Islet precursor cell (in vitro differentiated cells): ENCODE measurements at regions not wholly inside any gene's neighbourhood (a gene's known extent, or its start where the extent isn't known, plus 50 kb on each side); places are given as distances from the start of the nearest gene placed in this dataset.

ENCODE experiments used
- DNase-seq: peaks from one replicate; pipeline ENCODE4 v3.0.0-alpha.2; 2018

DNA sequence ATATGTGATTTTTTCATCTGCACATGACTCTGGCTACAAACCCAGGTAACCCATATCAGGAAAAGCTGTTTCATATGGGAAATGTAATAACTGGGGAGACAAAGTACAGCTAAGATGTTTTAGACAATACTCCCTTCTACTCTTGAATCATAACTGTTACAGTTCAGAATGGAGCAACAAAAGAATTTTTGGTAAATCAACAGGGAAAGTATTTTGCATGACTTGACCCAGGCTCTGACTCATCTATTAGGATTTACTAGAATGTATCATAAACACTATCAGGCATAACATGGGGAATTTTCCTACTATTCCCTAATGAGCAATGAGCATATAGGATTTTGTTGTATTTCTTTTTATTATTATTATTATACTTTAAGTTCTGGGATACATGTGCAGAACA lies 553.0 kb downstream of the SLC16A7 start:
- no peak for DNase-seq

- no peak for DNase-seq
Observed at GRCh38 chr12:60152756-60153155, 556.9 kb downstream of the SLC16A7 start.

DNA sequence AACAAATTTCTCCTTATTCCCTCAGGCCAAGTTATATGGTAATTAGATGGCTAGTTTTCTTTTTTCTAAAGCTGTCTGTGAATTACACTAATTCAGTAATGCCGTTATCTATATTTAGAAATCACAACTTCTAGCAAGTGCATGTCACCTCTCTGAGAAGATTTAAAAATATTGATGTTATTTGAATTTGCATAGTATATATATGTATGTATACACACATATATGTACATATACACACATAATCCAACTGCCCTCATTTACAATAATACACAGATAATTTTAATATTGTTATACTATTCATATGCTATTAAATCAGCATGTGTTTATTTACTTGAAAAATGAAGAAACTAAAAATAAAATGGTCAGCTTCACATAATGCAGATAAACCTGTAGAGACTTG lies 563.9 kb downstream of the SLC16A7 start:
- DNase-seq, result no peak

DNA sequence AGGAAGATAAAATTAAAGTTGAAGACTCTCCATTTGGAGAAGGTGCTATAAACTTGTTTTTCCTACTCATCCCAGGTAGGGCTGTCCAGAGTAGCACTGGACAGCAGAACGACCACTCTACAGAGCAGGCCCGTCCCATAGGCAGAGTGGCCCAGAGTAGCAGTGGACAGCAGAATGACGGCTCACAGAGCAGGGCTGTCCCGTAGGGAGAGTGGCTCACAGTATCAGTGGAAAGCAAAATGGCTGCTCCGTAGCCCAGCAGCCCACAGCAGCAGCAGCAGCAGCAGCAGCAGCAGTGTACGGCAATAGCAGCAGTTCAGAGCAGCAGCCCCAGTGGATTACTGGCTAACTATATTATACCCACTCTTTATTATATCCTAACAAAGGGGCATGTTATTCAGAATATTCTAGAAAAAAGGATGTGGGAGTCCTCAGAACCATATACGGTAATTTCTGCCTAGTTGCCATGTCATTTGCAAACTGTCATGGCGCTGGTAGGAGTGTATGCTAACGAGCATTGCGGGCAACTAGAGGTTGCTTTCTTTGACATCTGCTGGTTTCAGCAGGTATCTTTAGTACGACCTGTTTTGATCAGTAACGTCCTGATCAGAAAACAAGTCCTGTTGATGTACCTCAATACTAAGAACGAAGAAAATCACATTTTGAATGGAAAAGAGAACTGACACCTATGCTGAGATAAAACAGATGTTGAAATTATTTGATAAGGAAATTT lies 567.3 kb downstream of the SLC16A7 start:
- peak; percentile 55 for DNase-seq

DNA sequence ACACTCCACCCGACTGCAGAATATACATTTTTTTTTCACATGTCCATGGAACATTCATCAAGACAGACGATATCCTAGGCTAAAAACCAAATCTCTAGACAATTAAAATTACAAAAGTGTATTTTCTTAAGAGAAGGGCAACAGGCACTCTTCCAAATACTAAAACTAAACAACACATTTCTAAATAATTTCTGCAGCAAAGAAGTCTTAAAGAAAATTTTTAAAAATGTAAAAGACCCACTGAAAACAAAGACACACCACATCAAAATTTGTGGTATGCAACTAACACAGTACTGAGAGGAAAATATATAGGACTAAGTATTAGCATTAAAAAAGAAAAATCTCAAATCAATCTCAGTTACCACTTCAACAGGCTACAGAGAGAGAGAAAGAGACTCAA lies 570.0 kb downstream of the SLC16A7 start:
- DNase-seq, result no peak

DNA sequence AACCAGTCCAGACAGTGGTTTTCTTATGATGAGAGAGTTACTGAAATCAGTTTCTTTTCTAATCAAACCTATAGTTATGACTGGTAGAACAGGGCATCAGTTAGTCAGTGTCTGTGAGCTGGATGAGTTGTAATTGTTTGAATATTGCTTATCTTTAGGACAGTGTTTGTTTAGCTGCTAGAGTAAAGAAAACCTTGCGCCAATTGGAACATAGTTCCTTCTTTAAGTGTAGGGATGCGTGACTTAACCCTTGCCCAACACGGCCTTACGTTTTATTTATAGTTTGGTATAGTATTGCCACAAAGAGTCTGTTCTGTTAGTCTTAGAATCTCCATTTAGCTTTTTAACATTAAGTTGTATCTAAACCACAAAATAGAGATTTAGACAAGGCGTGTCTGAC lies 572.6 kb downstream of the SLC16A7 start:
- DNase-seq, result no peak

GRCh38 chr12:60169904-60170303 lies 574.1 kb downstream of the SLC16A7 start:
- no peak for DNase-seq

DNA sequence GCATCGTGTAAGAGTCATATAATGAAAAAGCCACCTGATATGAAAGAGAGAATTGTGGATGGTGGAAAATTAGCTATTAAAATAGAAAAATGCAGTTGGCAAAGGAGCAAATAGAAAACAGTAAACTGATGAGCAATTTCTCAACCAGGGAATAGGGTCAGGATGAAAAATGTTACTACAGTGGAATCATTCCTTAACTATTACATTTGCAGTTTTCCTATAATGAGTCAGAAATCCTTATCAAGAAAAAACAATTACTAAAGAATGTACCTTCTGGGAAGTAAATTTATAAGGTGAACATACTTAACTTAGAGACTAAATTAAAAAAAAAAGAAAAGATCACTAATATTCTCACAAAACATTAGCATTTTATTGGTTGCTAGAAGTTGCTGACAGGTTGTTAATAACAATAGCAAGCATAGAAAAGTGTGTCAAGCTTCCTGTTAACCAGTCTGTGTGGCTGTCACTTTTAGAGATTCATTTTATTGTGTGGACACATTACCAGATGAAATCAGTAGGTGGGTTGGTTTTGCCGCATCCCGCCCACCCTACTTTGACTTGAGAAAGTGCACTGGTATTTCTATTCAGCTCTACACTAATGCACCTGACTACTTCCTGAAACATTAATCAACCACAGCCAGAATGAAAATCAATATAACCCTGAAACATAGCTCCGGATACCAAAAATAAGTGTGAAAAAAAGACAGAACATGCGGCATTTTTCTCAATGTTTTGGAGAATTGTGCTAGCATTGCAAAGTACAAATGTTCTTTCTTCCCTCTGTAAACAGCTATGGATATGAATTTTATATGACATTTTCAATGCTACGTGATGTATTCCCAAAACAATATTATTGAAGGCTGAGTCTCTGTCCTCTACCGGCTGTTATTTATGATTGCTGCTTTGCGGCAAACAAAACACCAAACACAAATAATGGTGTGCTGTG lies 576.7 kb downstream of the SLC16A7 start:
- no peak for DNase-seq

- no peak for DNase-seq
Observed at GRCh38 chr12:60173224-60174170, 577.7 kb downstream of the SLC16A7 start.

DNA sequence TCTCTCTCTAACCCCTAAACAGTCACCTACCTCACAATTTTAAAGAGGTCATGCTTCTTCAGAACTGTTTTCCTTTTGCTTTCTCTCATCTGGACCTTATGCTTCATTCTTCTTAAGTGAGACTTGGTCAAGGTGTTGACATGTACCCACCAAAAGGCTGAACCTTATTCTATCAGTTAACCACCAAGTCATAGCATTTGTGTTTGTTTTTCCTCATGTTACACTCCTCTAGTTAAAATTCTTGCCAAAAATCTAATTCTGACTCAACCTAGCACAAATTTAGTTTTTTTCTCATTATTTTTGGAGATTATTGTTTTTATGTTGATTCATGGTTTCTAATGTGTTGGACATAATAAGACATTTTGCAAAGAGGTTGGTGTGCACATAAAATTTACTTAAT lies 578.6 kb downstream of the SLC16A7 start:
- DNase-seq, result no peak

- no peak for DNase-seq
Observed at GRCh38 chr12:60174941-60175340, 579.1 kb downstream of the SLC16A7 start.

GRCh38 chr12:60176891-60177290 lies 581.1 kb downstream of the SLC16A7 start:
- DNase-seq, result no peak

DNA sequence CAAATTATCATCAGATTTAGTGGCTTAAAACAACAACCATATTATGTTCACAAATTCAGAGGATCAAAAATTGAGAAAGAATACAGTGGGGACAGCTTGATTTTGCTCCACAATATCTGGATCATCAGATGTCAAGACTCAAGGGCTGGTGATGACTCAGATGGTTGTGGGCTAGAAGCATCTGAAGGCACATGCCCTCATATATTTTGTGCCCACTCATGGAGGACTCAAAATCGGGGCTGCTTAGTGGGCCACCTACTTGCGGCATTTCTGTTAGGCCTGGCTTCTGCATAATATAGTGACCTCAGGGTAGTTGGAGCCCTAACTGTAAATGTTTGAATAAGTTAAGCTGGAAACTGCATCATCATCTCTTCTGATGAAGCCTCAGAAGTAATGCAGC lies 584.5 kb downstream of the SLC16A7 start:
- DNase-seq, result no peak

GRCh38 chr12:60182354-60182753 lies 586.5 kb downstream of the SLC16A7 start:
- DNase-seq, result no peak

- DNase-seq, result no peak
Observed at GRCh38 chr12:60184096-60184495, 588.3 kb downstream of the SLC16A7 start.

GRCh38 chr12:60185060-60185459 lies 589.2 kb downstream of the SLC16A7 start:
- DNase-seq, result no peak

- DNase-seq, result no peak
Observed at GRCh38 chr12:60191271-60191670, 595.4 kb downstream of the SLC16A7 start.

DNA sequence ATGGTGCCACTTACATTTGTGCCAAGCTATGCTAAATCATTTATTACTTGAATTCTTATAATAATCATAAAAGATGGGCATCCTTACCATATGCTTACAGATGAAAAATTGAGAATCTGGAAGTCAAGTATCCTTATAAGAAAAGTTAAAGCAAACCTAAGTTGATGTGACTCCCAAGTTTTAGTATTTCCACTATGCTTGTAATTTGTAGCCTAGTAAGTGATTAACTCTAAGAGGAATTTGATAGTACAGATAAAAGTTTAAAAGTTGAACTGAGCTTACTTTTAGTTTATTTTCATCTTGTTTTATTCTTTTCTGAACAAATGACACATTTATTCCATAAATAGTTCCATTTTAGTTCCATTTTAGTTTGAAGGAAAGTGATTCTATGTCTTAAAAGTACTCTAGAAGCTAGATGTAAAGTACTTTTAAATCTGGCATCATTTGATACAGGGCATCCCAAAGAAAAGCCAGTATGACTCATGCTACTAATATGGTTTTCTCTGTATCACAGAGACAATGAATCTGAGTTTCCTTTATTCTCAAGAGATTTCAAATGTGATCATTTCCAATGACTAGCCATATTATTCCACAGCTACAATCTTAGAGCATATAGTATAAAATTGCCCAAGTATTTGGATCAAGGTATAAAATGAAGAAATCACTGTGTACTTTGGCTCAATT lies 596.0 kb downstream of the SLC16A7 start:
- DNase-seq, result no peak

GRCh38 chr12:60194678-60195077 lies 598.8 kb downstream of the SLC16A7 start:
- no peak for DNase-seq

GRCh38 chr12:60195483-60195882 lies 599.7 kb downstream of the SLC16A7 start:
- no peak for DNase-seq

DNA sequence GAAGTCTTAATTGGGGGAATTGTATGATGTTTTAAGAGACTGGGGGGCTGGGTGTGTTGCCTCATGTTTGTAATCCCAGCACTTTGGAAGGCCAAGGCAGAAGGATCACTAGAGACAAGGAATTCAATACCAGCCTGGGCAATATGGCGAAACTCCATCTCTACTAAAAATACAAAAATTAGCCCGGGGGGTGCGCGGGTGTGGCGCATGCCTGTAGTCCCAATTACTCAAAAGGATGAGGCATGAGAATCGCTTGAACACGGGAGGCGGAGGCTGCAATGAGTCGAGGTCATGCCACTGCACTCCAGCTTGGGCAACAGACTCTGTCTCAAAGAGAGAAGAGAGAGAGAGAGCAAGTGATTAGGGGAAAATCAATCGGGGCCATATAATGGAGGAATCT lies 600.5 kb downstream of the SLC16A7 start:
- no peak for DNase-seq

DNA sequence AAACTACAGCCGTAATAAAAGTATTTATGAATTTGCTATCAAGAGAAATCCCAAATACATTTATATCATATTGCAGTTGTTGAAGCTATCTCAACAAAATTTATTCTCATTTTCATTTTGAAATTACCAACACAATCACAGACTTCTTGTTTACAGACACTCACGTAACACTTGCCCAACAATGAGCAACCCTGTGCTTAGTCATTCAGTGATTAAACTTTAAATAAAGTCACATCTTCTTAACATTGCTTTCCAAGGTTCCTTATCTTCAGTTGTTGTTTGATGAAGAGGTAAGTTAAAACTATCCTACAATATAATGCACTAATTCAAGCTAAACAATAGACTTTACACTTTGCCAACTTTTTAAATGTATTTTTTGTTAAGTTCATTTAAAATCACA lies 601.8 kb downstream of the SLC16A7 start:
- DNase-seq, result no peak
